Body of pancreas (tissue), 4 donors: ENCODE measurements at regions not wholly inside any gene's neighbourhood (a gene's known extent, or its start where the extent isn't known, plus 50 kb on each side); places are given as distances from the start of the nearest gene placed in this dataset.

Experiments
- ATAC-seq: fragments of 150-250 bp; one replicate; pipeline ENCODE4 v1.9.1; 2016
- DNase-seq, 4 donors: peaks; one replicate each; pipeline ENCODE4 v3.0.0-alpha.2; 2019
- H3K27ac ChIP-seq, 4 donors: fragments of 200-600 bp; sonication (generic); 1 replicate in 3 of 4; 2 replicates in 1 of 4; pipeline versions ENCODE4 v1.5.1 to v1.6.1; 2016 to 2019; ENCODE audit warnings: mild to moderate bottlenecking in 1 of 4, mixed read lengths in 1 of 4, moderate library complexity in 1 of 4
- H3K27me3 ChIP-seq, 2 donors: fragments of 200-600 bp; sonication (generic); one replicate each; pipeline ENCODE4 v1.6.0; 2016; ENCODE audit warnings: mild to moderate bottlenecking in 1 of 2
- H3K36me3 ChIP-seq, 2 donors: fragments of 200-600 bp; sonication (generic); replicated peaks in 1 of 2; 2 replicates each; pipeline ENCODE4 v1.5.1; 2016; ENCODE audit warnings: low read depth in 2 of 2; ENCODE audit not compliant: insufficient read depth in 1 of 2
- H3K4me1 ChIP-seq: fragments of 200-600 bp; sonication (generic); one replicate; pipeline ENCODE4 v1.6.0; 2016
- H3K4me3 ChIP-seq, 2 donors: fragments of 200-600 bp; sonication (generic); 1 replicate in 1 of 2; 2 replicates in 1 of 2; pipeline ENCODE4 v1.5.1; 2016 to 2019
- H3K9me3 ChIP-seq, 3 donors: fragments of 200-600 bp; sonication (generic); 1 replicate in 2 of 3; 2 replicates in 1 of 3; pipeline ENCODE4 v1.5.1; 2016
- POLR2A ChIP-seq, 3 donors: fragments of 450-650 bp; IDR thresholded peaks; one replicate each; pipeline ENCODE4 v1.6.1; 2016; ENCODE audit warnings: antibody characterized with exemption in 3 of 3, mild to moderate bottlenecking in 2 of 3
- WGBS, 2 donors: methylation state at CpG; one replicate each; pipeline ENCODE4 v1.1.5; 2017; 5-methylcytosine and 5-hydroxymethylcytosine counted together
- intact Hi-C: fragments of 100-400 bp; cut with DNase I; formaldehyde crosslinking; loops from one replicate; pipeline ENCODE4 v1.15.1; 2023
- TF ChIP-seq, protein P1 (sequence below), 7 experiments: fragments of 450-650 bp in 4 of 7; fragments of 200-600 bp in 3 of 7; sonication (generic) in 3 of 7; IDR thresholded peaks; one replicate each; pipeline ENCODE4 v1.5.1; 2016 to 2019; ENCODE audit warnings: antibody characterized with exemption in 7 of 7

DNA sequence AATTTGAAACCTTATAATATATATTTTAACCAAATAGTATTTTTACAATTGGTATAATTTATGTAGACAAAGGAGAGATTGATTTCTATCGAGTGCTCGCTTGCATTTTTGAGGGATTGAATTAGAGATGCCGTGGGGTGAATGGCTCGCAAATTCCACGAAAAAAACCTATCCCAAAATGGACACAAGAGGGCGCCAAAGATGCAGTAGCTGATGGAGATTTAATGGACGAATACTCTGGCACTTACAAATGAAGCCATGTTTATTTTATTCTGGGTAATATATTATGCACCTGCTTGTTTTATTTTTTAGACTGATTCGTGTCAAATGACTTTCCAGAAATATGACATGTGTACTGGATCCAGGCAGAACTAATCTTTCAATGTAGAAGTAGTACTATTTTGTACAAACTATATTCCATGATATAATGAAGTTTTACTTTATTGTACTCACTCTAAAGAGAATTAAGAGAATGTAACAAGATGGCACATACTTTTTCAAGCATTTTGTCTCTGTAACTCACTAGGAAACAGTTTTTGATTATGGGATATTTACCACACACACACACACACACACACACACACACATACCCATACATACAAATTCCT lies 505.4 kb downstream of the PLCL1 start:
- intact Hi-C loops, result loop anchor here (10.0 kb wide), 1 partner anchor 1175 kb away; no protein-coding TSS in a partner anchor
- Histone ChIP-seq H3K9me3 (no peaks in the 10 kb centered on the region), H3K27ac (no peak overlapping the region), H3K4me1 (no peaks in the 10 kb centered on the region), H3K36me3 (no peaks in the 10 kb centered on the region), H3K4me3 (no peak overlapping the region), H3K27me3 (no peaks in the 10 kb centered on the region)
- 19 to 21% methylated on average over 8 of the region's 8 CpGs for WGBS, 2 donors
- peak; percentile 28 to 54 (median 46) for DNase-seq
- no peak for ATAC-seq
- no peak for TF ChIP-seq POLR2A (IDR thresholded peaks at IDR 0.05)
- TF ChIP-seq, protein P1, sequence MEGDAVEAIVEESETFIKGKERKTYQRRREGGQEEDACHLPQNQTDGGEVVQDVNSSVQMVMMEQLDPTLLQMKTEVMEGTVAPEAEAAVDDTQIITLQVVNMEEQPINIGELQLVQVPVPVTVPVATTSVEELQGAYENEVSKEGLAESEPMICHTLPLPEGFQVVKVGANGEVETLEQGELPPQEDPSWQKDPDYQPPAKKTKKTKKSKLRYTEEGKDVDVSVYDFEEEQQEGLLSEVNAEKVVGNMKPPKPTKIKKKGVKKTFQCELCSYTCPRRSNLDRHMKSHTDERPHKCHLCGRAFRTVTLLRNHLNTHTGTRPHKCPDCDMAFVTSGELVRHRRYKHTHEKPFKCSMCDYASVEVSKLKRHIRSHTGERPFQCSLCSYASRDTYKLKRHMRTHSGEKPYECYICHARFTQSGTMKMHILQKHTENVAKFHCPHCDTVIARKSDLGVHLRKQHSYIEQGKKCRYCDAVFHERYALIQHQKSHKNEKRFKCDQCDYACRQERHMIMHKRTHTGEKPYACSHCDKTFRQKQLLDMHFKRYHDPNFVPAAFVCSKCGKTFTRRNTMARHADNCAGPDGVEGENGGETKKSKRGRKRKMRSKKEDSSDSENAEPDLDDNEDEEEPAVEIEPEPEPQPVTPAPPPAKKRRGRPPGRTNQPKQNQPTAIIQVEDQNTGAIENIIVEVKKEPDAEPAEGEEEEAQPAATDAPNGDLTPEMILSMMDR (IDR thresholded peaks at IDR 0.05), result peak; percentile 62 to 83 (median 66)

- TF ChIP-seq, protein P1 (IDR thresholded peaks at IDR 0.05), result no peak
- TF ChIP-seq POLR2A (IDR thresholded peaks at IDR 0.05), result no peak
- no peaks in the 10 kb centered on the region for H3K36me3 ChIP-seq
- H3K27ac ChIP-seq, result no peak overlapping the region
- no peaks in the 10 kb centered on the region for H3K27me3 ChIP-seq
- H3K4me3 ChIP-seq, result no peak overlapping the region
- no peak for ATAC-seq
- no peaks in the 10 kb centered on the region for H3K9me3 ChIP-seq
- 30 to 51% methylated on average over 1 of the region's 1 CpG for WGBS, 2 donors
- intact Hi-C loops, result no loop called here
- no peaks in the 10 kb centered on the region for H3K4me1 ChIP-seq
- no peak for DNase-seq
Measured at GRCh38 chr2:198309081-198309480, 504.7 kb downstream of the PLCL1 start.

- Histone ChIP-seq H3K36me3 (no peaks in the 10 kb centered on the region), H3K4me3 (no peak overlapping the region), H3K27me3 (no peaks in the 10 kb centered on the region), H3K4me1 (no peaks in the 10 kb centered on the region), H3K27ac (no peak overlapping the region), H3K9me3 (no peaks in the 10 kb centered on the region)
- no peak for DNase-seq
- intact Hi-C loops, result no loop called here
- WGBS, 2 donors, result 73 to 81% methylated on average over 3 of the region's 3 CpGs
- no peak for ATAC-seq
- TF ChIP-seq, protein P1 (IDR thresholded peaks at IDR 0.05), result no peak
- no peak for TF ChIP-seq POLR2A (IDR thresholded peaks at IDR 0.05)
Measured at GRCh38 chr2:198308368-198308767, 504.0 kb downstream of the PLCL1 start.

DNA sequence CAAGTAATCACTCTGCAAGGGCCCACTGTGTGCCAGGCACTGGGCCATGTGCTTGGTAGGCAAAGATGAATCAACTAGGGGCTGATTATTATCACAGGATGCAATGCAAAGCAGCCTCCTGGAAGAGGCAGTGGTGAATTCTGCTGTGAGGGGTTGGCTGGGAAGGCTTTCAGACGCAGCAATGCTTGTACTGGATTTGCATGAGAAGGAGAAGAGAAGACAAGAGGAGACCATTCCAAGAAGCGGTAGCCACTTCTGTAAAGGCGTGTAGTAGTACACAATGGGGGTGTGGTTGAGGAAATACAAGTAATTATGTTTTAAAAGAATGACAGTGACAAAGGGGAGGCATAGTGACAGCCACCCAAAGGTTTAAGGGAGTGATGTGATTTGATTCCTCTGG lies 502.7 kb downstream of the PLCL1 start:
- no peak overlapping the region for H3K27ac ChIP-seq
- intact Hi-C loops, result no loop called here
- H3K4me3 ChIP-seq, result no peak overlapping the region
- DNase-seq, result no peak
- WGBS, 2 donors, result 76 to 82% methylated on average over 3 of the region's 3 CpGs
- H3K27me3 ChIP-seq, result no peaks in the 10 kb centered on the region
- H3K36me3 ChIP-seq, result no peaks in the 10 kb centered on the region
- ATAC-seq, result no peak
- H3K4me1 ChIP-seq, result no peaks in the 10 kb centered on the region
- TF ChIP-seq POLR2A (IDR thresholded peaks at IDR 0.05), result no peak
- TF ChIP-seq, protein P1 (IDR thresholded peaks at IDR 0.05), result no peak
- no peaks in the 10 kb centered on the region for H3K9me3 ChIP-seq

DNA sequence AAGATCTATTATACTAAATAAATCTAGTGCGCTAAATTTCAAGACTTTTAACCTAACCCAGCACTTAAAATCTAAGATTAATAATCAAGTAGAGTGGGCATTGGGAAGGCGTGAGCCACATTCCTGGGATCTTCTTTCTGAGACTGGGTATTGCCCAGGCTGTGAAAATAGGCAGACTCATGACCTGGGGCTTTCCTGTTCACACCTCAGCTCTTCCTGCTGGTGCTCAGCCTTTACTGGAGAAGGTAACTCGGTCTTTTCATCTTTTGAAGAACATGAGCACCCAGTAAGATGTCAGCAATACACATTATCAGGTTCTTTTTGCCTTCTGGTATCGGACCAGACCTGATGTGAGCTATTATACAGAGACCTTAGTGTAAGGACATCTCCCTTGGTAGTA lies 500.5 kb downstream of the PLCL1 start:
- ATAC-seq, result no peak
- Histone ChIP-seq H3K9me3 (no peaks in the 10 kb centered on the region), H3K36me3 (no peaks in the 10 kb centered on the region), H3K27me3 (no peaks in the 10 kb centered on the region), H3K27ac (no peak overlapping the region), H3K4me3 (no peak overlapping the region), H3K4me1 (no peaks in the 10 kb centered on the region)
- 61 to 66% methylated on average over 4 of the region's 4 CpGs for WGBS, 2 donors
- TF ChIP-seq POLR2A (IDR thresholded peaks at IDR 0.05), result no peak
- TF ChIP-seq, protein P1 (IDR thresholded peaks at IDR 0.05), result no peak
- intact Hi-C loops, result no loop called here
- no peak for DNase-seq
